CMK (cell line): ENCODE measurements at regions not wholly inside any gene's neighbourhood (a gene's known extent, or its start where the extent isn't known, plus 50 kb on each side); places are given as distances from the start of the nearest gene placed in this dataset.

Experiments
- DNase-seq: peaks from one replicate; pipeline ENCODE4 v3.0.0-alpha.2; 2010; ENCODE audit warnings: low read depth

DNA sequence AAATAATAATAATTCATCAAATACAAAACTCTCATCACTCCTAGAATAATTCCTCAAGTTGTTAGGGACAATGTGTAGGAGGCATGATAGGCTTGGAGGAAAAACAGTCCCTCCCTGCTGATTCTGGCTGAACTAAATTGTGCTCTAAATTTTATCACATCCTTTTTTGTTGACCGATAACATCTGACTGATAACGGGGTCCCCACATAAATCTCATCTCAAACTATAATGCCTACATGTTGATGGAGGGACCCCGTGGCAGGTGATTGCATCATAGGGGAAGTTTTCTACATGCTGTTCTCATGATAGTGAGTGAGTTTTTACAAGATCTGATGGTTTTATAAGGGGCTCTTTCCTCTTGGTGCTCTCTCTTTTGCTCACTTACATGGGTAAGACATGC is 1043.5 kb upstream of the SORCS1 start:
- no peak for DNase-seq

DNA sequence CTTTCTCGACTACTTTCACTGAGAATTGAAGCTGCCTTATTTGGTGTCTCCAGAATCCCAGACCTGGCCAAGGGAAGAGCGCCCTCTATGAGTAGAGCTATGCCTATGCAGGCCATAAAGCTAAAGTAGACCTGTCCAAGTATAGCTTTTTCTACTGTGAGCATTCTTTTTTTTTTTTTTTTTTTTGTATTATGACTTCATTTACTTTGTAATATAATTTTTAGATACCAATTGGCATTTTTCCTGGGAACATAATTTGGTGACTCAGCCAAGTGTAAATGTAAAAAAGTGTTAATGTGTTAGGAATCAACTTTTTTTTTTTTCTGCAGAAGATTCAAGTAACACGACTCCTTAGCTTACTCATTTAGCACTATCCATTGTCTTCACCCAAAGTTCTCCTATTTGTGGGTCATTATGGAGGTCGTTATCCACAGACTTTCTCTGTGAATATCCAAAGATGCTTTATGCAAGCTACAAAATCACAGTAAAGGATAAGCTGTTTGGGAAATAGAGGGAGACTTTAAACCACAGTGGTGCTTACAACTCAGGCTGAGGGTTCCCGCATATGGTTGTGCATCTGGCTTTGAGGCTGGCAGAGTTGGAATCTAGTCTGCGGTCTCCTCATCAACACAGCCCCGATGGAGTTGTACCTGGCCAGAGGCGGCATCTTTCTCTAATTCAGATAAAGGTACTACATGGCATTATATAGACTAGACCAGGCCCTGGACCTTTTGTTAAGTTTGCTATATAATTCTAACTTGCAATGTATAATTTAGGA is 1040.2 kb upstream of the SORCS1 start:
- DNase-seq = peak; percentile 26

DNA sequence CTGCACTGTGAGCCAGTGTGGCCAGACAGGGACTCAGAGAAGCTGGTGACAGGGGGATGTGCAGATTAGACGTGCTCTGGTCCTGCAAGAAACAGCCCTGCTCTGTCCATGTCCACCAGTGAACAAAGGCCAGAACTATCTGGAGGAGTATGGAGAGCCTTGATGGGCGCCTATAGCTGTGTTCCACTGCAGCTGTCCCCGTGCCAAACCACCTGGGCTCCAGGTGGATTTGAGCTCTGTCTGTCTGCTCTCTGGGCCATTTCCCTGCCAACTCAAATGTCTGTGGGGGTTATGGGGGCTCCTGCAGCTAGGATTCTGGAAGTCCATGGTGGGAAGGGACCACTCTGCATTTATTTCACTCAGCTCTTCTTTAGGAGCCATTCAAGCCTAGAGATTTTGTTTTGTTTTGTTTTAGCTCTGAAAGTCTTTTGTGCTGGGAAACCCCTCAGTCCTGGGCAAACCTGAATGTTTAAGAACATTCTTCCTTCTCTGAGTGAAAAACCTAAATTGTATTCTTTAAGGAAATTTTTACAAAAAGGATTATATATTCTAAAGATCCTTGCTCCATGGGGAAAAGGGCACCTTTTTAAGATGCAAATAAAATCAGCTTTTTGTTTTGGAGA is 1039.5 kb upstream of the SORCS1 start:
- DNase-seq = no peak

DNA sequence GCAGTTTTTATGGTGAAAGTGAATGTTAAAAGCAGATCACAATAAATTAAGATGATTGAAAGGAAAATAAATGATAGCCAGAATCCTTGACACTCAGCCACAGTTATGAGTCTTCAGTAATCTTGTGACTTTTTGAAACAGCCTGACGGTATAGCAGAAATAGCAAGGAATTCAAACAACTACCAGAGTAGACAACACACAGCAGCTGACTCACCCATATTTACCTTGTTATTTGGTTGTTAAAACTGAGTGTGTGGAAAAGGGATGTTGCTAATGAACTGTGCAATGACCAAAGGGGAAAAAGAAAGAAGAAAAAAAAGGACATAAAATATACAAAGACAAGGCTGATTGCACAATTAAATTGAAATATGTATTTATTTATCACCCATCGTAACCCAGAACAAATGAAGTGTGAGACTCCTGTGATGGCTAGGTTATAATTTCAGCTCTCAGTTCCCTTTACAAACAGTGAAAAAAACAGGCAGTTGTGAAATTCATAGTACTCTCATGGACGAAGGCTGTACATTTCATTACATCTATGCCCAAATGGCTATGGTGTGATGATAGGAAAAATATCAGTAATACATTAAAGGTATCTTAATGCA is 1023.0 kb upstream of the SORCS1 start:
- no peak for DNase-seq

DNA sequence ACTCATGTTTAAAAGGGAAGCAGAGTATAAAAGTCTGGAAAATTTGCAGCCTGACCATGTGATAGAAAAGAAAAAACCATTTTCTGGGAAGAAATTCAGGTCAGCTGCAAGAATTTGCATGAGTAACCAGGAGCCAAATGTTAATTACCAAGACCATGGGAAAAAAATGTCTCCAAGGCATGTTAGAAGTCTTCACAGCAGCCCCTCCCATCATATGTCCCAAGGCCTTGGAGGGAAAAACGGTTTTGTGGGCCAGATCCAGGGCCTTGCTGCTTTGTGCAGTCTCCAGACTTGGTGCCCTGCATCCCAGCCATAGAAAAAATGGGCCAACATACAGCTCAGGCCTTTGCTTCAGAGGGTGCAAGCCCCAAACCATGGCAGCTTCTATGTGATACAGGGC is 1019.6 kb upstream of the SORCS1 start:
- no peak for DNase-seq

DNA sequence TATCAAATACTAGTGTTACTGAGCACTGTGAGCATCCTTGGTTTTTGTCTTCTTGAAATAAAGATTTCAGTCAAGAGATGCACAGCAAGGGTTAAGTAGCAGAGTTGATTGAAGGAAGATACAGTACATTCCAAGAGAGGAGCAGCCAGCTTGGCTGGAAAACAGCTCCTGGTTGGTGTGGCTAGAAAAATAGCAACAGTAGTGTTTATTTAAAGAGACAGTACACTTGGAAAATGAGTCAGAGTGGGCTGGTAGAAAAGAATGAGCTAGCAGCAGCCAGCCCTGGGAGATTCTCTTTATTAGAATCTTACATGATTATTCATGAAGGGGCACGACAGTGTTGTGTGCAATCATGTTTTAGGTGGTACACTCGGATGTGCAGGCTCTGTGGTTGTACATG is 1016.4 kb upstream of the SORCS1 start:
- DNase-seq = no peak

DNA sequence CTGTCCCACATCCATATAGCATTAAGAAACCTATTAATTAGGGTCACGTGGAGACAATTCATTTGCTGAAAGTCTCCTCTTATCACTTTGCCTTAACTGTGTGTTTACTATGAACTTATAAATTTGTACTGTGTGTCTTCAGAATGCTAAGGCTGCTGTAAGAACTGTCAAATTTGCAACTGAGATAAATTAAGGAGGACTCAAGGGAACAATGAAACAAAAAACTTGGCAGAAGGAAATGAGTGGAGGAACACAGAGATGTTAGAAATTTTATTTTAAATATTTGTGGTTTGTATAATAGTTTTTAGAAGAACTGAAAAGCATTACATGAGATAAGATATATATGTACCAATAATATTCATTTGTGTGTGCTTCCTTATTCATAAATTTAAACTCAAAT is 1005.3 kb upstream of the SORCS1 start:
- no peak for DNase-seq

DNA sequence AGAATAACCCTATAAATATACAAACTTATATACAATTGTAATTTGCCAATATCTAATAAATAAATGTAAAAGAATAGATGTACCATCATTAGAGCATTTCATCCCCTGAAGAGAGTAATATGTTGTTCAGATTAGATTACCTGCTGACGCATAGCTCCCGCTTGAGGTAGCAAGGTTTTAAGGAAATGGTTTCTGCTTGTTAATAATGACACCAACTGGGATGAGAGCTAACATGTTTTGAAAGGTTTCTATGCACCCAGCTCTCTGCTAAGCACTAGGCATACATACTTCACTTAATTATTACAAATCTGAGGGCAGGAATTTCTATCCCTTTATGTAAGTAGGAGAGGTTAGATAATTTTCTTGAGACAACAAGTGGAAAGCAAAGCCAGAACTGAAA is 1003.3 kb upstream of the SORCS1 start:
- DNase-seq = no peak

DNA sequence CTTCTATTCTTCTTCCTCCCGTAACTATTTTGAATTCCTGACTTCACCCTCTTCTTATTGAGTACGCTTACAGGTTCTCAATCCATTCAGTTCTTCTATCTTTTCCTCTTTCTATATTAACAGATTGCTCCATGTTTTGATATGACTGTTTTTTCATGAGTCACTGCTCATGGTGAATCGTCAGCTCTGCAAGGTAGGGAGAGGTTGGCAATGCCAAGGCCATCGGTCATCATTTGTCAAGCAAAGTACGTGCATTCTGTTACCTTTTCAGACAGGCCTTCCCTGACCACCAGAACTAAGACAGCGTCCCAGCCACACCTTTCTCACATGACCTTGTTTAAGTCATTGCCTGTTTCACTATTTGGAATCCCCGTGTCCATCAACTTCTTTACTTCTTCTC is 1001.9 kb upstream of the SORCS1 start:
- DNase-seq = no peak

DNA sequence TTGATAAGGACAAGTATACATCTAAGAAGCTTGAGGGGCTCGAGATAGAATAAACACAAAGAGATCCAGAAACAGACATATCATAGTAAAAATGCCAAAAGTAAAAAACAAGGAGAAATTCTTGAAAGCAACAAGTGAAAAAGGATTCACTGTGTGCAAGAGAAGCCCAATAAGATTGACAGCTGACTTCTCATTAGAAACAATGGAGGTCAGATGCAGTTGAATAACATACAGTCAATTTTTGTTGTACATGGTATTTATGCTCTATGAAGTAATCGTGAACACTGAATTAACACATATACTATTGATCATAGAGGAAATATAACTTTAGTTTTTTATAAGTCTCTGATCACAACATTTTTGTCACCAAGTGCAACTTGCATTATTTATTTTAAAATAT is 982.8 kb upstream of the SORCS1 start:
- no peak for DNase-seq

DNA sequence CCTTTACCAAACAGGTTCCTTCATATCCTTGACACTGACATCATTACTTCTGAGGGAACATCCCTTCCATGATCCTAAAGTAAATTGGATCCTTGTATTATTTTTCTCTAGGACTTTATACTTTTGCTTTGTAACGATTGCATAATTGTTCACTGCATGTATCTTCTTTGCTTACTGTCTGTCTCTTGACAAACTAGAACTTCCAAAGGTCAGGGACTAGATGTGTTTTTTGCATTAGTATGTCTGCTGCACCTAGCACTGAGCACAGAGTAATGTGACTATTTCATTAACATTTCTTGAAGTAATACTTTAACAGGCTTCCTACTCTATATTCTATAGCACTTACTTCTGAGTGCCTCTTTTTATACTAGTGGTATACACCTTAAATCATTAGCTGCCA is 976.6 kb upstream of the SORCS1 start:
- no peak for DNase-seq

DNA sequence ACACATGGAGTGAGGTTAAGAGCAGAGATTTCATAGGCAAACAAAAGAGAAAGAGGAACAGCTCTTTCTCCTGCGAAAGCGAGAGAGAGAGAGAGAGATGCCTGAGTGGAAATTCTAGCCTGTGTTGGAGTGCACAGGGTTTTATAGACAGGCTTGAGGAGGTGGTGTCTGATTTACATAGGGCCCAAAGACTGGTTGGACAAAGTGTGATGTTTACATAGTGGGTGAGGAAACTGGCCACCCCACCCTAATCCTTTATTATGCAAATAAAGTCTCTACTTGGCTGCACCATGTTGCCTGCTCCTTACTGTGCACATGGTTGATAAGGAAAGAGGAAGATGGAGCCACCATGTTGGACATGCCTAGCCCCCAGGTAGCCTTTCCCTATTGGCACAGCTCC is 967.8 kb upstream of the SORCS1 start:
- peak; percentile 41 for DNase-seq

DNA sequence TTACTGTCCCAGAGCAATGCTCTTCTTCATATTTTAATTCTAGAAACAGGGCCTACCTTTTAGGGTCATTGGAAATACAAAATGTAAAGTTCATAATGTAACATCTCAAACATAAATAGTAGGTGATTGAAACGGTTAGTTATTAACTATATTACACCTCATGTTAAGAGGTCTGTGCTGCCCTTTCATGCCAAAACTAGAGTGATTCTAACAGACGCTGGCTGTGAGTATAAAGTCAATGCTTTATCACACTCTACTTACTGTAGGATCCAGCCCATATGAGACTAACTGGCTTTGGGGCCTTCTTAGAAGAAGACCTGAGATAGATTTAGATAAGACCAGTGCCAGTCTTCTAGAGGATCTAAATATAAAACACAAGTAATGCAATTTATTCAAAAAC is 966.1 kb upstream of the SORCS1 start:
- DNase-seq = no peak

DNA sequence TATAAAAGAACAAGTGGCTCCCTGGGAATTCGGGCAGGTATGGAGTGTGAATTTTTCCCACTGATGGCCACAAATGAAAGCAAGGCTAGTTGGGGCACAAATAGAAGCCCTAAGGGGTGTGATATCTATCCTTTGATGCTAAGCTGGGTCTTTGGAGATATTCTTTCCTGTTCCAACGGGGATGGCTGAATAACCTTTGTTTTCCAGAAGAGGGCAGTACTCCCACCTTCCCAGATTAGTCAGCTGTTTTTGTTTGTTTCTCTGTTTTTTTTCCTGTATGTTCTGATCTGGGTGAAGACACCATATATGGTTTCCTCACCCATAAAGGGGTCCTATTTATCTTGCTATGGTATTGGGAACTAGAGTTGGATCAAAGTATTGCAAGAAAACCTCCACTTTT is 947.7 kb upstream of the SORCS1 start:
- no peak for DNase-seq

DNA sequence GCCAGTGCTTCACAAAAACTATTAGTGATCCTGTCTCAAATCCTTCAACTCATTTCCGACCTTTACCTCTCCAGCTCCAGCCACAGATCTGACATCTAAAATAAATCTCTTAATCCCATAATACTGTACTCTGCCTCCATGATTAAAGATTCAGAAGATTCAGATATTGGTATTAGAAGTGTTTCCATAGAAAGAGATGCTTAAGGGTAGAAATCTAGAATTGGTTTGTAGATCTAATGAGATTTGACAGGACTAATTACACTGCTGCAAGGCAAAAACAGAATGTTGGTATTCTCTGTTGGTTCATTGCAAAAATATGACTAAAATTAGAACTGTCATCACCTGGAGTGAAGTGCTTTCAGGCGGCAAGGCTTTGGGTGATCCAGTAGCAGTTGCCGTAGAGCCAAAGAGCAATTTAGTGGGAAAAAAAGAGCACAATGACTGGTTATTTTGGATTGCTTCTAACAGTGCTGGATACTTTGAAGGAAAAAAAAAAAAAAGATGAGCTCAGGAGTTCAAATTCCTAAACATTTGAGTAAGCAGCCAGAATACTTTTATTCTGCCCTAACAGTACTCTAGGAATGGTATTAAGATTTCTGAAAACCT is 940.1 kb upstream of the SORCS1 start:
- DNase-seq = no peak

DNA sequence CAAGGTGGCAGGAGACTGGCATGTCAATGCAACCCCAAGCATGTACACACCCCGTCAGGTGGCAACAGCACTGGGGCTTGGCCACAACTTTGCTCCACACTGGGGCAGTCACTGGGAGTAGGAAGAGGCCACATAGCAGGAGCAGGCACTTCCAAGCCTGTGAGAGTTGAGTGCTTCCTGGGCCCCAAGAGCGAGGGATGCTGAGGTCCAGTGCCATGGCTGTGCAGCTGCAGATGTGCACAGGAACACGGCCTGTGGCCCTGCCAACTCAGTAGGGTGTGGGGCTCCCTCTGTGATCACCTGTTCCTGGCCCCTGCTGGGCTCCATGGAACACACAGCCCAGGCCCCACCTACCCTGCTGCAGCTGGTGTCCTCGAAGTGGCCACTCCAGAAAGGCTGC is 932.8 kb upstream of the SORCS1 start:
- DNase-seq = no peak

DNA sequence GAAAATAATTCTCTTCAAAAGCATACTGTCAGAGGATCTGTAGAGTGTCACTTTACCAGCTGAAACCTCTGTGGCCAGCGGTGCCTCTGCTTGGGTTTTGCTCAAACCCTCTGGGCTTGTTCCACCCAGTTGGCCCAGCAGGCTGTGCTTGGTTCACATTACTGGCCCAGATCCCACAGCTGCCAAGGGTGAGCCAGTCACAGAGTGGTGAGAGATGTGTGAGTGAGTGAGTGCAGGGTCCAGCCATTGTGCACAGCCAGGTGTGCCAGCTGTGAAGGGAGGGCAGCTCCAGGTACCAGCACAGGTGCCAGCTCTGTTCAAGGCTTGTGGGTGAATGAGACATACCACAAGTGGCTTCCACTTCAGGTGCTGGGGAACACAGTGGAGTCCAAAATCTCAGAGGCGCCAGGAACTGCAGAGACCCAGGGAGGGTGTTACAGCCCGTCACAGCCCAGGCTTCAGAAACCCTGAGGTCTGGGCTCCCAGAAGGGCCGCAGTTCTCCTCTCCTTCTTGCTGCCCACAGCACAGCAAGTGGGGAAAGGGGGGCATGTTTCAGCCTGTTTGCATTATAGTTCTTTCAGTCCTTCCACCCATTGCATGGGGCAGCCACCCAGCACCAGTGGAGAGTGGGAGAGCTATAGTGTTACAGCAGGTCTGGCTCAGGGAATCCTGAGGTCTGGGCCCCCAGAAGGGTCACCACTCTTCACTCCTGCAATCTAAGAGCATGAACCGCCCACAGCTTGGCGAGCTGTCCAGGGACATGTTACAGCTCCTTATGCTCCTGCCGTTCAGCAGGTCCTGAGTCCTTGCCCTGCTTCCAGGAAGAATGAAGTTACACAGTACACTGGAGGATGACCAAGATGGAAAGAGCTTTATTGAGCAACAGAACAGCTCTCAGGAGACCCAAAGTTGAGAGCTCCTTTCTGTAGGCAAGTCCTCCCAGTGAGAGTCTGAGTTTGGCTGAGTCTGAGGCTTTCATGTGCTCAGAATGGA is 931.7 kb upstream of the SORCS1 start:
- no peak for DNase-seq

DNA sequence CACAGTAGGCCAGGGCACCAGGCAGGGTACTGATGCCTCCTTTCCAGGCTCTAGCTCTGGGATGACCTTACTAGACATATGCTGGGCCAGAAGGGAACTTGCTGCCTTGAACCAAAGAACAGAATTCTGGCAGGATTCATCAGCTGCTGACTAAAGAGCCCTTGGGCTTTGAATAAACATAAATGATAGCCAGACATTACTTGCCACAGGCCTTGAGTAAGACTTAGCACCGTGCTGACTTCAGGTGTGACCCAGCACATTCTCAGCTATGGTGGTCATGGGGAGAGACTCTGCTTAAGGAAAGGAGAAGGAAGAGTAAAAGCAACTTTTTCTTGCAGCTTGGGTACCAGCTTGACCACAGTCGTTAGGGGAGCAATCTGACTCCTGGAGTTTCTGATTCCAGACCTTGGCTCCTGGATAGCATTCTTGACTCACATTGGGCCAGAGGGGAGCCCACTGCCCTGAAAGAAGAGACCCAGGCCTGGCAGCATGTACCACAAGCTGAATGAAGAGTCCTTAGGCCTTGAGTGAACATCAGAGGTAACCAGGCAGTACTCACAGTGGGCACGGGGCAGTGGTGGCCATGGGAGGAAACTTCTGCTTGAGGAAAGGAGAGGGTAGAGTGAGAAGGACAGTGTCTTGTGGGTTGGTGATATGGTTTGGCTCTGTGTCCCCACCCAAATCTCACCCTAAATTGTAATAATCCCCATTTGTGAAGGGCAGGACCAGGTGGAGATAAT is 926.1 kb upstream of the SORCS1 start:
- no peak for DNase-seq

DNA sequence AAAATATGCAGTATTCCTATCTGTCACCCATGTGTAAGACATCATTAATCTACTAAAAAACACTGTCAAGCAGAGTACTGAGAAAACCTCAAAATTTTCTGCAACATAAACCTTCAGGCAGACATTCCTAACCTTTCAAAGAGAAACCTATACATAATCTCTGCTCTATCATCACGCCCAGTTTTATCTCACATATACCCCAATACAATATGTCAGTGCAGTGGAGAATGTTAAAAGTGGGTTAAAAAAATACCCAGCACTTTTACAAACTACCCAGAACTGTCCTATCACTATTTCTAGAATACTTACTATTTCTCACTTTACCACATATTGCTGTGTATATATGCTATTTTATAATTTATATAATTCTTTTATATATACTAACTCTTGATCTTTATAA is 922.0 kb upstream of the SORCS1 start:
- no peak for DNase-seq

DNA sequence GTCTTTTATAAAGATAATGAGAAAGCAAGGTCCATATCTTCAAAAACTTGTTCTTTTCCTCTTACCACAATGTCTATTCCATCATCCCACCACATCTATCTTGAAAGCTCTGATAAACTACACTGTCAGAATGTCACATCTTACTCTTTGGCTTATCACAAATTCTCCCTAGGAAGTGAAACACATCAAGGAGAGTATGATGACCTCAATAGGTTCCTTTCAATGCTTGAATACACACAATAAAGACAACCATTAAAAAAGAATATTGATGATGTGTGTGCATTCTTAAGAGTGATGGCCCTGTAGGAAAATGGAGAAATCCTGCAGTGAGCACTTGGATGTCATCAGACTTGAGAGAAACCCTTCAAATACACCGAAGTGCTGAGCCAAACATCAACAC is 918.1 kb upstream of the SORCS1 start:
- DNase-seq = peak; percentile 54

DNA sequence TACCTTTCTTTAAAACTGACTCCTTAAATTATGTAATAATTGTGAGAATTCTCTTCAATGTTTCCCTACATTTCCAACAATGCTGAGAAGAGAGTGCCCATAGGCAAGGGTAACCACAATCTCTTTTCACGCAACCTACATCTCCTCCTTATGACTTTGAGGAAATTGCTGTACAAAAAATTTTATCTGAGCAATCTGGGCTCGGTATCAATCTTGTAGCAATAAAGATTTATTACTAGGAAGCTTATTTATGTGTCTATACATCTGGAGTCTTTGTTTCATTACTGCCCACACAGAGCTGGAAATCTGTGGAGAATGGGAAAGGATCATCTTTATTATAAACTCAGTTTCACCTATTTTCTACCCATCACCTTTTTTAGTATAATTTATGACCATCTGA is 913.8 kb upstream of the SORCS1 start:
- DNase-seq = no peak
